GM19328 (cell line): ENCODE measurements at regions not wholly inside any gene's neighbourhood (a gene's known extent, or its start where the extent isn't known, plus 50 kb on each side); places are given as distances from the start of the nearest gene placed in this dataset.
"Not testable (repeated sequence)": the region's sequence is repeated elsewhere in the genome, so short reads cannot be mapped to it uniquely, and the experiment has no call there.

Source experiments
- ATAC-seq: cut with Tn5 transposase; IDR thresholded peaks from one replicate; pipeline ENCODE4 v1.9.1; 2021; ENCODE audit warnings: mild to moderate bottlenecking, moderate library complexity; ENCODE audit not compliant: unreplicated experiment

DNA sequence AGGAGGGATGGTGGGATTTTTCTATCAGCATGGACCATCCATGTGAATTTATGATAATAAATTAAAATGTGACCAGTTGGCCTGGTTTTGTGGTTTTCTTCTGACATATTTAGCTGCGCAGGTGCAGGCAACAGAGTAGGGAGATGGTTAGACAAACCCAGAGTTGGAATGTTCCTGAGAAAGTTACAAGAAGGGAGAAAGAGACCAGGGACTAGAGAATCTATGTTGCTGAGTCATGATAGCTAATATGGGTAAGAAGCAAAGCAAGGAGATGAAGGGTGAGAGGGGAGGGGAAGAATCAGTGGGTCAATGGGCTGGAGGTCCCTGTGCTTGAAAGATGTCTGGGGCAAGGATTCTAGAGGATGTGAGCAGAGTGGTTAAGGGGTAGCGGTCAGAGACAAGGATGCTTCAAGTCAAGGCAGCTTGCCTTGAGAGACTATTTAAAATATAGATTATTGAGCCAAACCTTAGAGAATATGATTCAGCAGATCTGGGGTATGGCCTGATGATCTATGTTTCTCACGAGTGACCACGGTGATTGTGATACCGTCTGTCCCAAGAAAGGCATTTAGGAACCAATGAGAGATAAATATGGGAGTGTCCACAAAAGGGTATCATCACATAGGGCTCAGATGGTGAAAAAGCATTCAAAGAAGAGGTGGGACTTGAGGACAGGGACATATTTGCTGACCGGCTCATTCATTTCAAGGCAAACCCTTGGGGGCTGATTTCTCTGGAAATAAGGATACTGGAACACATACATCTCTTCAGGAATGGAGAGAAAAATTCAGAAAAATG lies 219.7 kb upstream of the PLD5 start:
- ATAC-seq: no peak

DNA sequence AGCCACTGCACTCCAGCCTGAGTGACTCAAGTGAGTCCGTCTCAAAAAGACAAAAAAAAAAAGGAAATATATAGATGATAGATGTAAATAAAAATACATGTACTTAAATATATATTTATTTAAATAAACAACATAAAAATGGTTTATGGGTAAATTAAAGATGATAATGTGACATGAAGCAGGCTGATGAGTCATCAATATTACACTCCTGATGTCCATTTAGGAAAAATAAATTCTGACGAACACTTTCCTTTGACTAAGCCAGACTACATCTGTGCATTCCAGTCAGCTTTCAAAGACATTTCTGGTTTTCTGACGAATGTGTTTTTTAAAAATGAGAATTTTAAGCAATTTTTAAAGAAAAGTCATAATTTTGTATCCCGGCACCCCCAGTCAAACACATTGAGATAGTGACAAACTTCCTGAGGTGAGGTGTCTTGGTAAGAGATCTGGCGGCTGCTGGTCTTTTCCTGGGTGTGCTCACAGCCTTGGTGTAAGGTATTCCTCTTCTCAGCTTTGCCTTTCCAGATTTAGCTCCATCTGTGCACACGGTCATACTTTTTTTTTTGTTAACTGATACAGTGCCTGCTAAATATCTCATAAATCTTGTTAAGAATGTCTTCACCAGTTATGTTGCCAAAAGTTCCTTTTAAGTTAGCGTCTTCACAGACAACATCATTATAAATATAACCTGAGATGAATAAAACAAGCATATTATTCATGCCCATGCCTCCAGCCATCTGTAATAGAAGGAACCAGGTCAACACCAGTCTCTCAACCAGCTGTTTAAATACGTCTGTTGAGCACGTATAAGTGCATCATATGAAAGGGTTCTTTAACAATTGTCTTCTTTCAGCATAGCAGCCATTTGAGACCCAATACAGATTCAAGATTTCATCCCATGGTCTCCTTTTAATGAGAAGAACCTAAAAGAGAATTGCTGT lies 214.5 kb upstream of the PLD5 start:
- ATAC-seq: no peak

DNA sequence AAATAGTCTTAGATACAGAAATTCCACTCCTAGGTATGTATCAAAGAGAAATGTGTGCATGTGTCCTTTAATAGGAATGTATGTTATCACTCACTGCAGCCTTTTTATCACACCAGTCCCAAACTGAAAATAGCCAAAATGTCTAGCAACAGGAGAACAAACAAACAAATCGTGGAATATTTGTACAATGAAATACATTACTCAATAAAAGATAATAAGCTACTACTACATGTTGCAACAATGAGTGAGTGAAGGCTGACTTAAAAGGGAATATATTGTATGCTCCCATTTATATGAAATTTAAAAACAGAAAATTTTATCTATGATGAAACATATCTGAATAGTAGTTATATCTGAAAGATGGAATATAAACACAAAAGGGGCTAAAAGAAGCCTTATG lies 212.1 kb upstream of the PLD5 start:
- ATAC-seq: no peak

DNA sequence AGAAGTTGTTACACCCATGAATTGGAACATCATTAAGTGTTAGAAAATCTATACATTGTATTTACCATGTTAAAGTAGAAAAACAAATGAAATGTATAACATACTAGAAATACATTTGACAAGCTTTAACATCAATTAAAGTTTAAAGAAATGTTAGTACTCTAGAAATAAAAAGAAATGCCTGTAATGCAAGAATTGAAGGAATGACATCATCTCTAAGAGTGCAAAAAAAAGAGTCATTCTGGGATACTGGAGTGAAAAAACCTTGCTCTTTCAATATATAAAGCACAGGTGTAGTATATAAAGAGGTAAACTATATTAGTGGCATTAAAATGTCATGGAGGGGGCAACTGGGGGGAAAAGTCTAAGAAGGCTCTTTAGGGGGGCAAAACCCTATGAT lies 210.8 kb upstream of the PLD5 start:
- no peak for ATAC-seq

DNA sequence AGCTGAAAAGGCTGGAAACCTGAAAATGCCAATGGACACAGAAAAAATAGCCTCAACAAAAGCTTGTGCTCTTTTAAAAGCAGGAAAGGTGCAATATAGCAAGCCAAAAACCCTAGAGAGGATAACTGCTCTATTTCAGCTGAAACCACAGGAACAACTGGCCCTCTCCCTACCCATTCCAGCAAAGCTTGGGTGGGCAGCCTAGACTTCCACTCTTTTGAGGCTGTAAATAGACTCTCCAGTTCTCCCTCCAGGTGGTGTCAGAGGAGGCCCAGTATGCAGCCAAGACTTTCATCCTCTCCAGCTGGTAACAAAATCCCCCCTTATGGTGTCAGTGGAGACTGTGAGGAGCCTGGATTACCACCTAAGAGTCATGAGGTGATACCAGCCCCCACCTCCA lies 206.9 kb upstream of the PLD5 start:
- ATAC-seq: no peak

DNA sequence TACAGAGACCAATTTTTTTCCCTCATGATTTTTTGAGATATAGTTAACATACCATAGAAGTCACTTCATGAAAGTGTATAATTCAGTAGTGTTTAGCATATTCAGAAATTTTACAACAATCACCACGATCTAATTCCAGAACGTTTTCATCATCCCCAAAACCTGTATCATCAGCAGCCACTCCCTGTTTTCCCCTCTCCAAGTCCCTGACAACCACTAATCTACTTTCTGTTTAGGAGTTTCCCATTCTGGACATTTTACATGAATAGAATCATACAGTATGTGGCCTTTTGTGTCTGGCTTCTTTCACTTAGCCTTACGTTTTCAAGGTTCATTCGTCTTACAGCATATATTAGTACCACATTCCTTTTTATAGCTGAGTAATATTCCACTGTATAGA lies 204.2 kb upstream of the PLD5 start:
- ATAC-seq: no peak

DNA sequence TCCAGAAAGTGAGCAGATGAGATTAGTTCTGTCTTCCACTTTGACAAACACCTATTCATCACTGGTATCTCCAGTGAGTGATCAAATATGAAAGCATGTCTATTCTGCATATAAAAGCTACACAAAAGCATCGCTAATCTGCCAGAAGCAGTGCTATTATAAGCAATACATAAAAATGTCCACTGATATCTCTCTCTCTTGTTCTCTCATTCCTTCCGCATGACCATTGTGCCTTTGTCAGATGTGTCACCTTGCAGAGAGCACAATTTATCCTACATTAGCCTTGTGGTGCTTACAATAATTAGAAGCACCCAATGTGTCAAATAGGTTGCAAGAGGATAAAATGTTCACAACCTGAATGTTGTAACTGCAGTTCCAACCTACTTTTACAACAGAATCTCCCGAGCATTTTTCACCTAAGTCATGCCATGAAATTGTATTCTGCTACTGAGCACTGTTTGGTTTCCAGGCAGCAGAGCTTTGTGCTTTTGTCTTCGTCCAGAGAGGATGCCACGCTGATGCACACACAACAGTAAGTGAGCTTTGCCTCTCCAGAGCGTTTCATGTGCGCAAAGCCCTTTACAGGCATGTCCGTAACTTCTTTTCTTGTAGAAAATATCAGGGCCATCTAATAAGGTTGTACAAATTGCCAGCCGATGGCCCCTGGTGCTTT lies 198.7 kb upstream of the PLD5 start:
- ATAC-seq: no peak

DNA sequence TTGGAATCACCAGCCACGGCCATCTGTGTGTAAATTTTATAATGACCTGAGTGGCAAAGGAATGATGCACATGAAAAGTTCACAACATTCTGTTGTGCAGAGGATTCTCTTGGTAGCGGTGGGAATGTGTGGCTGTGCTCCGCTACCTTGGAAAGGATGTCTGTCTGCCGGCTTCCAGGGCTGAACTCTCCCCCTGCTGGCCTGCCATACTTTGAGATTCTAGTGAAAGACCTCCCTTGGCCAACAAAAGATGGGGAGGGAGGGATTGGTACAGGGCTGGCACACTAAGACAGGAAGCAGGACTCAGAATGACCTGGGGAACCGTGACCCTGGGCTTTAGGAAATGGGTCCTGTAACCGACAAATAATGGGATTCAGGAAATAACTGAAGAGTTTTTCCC lies 194.5 kb upstream of the PLD5 start:
- no peak for ATAC-seq

DNA sequence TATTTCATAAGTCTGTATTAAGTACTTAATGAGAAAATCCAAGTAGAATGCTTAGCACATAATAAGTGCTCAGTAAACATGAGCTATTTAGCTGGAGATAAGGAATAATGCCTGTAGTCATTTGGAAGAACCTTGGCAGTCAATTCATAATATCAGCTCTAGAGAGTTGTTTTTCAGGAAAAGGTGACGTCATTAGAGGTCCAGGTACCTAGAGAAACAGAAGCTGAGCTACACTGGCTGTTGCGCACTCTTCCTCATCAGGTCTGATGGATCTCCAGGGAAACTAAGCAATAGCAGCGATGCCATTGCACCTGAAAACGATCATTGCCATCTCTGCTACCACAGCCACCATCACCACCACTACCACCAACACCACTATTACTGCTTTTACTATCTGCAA lies 187.8 kb upstream of the PLD5 start:
- no peak for ATAC-seq

DNA sequence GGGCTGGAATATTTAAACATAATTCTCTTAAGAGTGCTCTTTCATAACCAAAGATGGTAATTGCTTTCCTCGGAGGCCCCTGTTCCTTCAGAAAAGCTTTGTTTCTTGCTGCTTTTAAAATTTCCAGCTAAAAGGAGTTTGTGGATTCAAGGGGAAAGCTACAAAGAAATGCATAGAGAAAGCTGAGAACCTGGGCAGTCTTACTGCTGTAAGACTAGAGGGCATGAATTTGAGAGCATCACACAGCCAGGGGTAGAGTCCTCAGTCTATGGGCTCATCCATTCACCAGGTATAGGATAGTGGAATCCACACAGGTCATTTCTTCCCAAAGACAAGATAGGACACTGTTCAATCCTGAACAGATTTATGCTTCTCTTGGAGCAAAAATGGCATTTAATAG lies 186.3 kb upstream of the PLD5 start:
- no peak for ATAC-seq

DNA sequence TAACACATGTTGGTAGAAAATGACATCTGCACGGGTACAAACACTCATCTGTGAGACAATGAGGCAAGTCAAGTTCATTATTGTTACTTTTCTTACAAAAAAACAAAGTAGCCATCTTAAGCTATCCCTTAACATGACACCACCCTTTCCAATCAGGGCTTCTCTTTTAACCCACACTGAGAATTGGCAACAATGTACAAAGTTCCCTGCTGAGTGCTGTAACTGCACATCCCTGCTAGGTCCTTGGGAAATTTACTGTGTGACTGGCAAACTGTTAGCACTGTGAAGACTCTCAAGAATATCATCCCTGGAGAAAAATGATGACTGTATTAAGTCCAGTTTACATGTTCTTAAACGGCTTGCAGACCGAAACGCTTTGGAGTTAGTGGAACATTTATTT lies 185.8 kb upstream of the PLD5 start:
- ATAC-seq: no peak

DNA sequence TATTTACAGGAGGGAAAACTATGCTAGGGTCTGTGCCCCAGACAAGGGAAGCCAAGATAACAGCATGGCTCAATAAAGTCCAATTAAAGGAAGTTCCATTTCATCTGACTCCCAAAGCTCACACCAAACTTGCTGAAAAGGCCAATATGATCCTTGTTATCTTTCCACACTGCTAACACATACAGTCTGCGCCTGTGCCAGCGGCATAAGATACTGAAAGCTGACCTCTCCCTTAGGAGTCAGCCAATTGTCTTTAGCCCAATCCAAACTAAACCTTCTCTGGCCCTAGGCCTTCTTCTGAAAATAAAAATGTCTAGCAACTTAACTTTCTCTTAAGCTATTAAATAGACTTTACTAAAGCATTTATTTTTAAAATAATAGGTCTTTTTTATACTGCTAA lies 179.0 kb upstream of the PLD5 start:
- no peak for ATAC-seq

DNA sequence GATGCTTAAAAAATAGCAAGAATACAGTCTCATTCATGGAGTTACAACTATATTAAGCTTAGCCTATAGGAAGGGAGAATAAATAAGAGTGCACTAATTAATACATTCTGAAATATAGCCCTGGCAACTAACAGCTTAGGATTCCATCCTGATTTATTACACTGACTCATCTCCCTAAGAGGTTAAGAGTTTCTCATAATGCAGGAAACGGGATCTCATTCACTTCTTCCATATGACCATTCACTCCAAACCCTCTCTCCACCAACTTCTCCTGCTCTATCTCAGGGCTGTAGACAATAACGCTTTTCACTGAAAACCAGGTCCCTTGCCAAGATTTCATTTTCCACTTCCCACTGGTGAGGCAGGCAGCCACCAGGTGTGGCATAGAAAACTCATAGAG lies 168.5 kb upstream of the PLD5 start:
- ATAC-seq: no peak

DNA sequence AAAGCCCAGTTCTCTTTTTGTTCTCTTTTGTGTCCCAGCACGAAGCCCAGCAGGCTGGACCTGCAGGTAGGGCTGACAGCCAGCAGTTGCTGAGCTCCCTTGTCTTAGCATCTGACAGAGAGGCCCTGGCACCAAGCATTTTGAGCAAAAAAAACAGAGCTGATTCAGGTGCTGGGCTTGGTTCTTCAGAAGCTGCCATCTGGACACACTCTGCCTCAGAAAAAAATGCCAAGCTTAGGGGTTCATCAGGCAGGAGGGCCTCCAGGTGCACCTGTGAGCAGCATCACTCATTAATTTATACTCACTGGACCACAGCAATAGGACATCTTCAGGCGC lies 167.1 kb upstream of the PLD5 start:
- ATAC-seq: no peak

DNA sequence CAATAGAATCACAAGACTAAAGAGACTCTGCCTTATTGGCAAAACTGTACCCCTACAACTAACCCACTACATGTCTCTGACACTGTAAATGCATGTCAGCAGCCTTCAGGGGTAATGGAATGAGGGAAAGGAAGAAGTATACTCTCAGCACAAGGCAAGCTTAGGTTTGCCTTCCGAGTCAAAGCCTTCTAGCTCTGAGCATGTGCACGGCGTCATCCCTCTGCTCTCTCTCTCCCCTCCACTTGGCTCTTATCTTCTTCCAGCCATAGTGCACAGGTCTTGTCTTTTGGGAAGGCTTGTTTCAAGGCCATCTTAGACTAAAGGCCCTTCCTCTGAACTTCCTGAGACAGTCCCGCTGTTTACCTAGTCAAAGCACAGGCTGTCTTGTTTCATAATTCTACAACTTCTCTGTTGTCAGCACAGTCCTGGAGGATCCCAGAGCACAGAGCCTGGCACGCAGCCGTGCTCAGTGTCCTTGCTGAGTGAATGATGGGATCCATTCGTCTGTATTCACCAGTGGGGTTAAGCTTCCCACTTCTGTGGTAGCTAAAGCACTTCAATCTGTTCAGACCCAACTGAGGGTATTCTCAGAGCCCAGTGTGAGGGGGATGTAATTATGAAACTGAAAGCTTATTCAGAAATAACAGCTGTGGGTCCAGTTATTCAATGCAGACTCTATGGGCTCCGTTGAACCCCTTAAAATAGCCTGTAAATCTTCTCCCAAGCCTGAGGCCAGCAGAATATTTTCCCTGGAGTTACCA lies 166.5 kb upstream of the PLD5 start:
- ATAC-seq: no peak

DNA sequence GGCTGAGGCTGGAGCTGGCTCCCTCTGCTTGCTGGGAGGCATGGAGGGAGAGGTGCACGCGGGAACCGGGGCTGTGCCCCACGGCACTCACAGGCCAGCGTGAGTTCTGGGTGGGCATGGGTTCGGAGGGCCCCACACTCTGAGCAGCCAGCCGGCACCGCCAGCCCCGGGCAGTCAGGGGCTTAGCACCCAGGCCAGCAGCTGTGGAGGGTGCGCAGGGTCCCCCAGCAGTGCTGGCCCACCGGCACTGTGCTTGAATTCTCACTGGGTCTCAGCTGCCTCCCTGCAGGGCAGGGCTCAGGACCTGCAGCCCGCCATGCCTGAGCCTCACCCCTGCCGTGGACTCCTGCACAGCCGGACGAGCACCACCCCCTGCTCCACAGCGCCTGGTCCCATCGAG lies 164.9 kb upstream of the PLD5 start:
- no peak for ATAC-seq

DNA sequence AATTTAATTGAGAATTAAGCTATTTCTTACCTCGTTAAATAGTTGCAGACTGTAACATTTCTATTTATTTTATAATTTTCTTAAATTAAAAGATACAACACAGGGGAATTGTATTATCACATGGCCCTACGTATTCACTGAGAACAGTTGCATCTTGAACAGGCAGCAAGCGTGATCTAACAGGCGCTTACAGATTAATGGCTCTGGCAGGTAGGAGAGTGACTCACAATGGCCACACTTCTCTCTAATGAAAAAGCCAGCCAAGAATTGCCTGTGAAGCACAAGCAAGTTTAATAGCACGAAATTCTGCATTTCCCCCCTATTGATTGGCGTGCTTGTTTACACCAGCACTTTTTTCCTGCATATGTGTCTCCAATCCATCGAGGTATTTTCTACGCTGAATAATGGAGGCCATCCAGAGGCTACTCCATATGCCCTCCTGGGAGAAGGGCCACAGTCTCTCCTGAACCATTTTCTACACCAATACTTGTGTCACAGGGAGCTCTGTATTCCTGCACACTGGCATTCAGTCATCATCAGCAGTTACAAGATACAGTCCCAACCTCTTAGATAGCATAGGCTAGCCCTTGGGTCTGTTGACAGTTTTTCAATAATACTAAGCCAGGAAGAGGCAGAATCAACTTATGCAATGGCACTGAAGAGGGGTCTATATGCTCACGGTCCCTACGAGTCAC lies 150.6 kb upstream of the PLD5 start:
- ATAC-seq: no peak

DNA sequence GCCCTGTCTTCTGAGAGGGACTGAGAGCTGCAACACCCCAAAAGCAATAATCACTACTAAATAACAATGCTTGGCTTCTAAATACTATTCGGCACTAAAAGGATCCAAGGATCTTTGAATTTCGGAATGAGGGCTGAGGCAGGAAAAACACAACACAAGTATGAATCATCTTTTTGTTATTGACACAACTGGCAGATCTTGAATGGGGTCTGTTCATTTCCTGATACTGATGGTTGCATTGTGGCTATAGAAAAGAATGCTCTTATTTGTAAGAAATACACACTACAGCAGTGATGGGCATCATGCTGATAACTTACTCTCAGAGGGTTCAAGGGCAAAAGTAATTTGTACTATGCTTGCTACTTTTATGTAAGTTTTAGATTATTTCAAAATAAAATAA lies 149.2 kb upstream of the PLD5 start:
- no peak for ATAC-seq

DNA sequence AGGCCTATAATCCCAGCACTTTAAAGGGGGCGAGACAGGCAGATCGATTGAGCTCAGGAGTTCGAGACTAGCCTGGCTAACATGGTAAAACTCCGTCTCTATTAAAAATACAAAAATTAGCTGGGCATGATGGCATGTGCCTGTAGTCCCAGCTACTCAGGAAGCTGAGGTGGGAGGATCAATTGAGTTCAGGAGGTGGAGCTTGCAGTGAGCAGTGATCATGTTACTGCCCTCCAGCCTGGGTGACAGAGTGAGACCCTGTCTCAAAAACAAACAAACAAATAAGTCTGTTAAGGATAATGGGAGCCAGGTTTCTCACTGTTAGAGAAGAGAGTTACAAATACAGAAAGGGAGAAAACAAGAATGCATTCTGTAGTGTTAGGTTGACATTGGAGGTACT lies 148.7 kb upstream of the PLD5 start:
- not testable (repeated sequence) for ATAC-seq

DNA sequence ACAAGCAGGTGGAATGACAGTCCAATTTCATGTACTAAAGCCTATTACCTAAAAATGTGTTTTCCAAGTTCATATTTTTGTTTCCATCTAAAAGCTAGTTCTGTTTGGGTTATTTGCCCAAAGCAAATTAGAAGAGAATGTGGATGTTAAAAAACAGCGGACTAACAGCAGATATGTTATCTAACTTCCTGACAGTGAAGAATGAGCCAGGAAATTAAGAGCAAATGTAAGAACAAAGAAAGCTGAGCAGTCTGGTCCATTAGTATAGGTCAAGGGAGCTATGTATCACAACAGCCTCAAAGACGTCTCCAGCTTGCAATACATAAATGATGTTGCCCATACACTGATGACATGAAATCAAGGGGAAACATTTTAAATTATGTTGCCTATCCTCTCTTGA lies 145.5 kb upstream of the PLD5 start:
- no peak for ATAC-seq
